Activated CD8-positive, alpha-beta T cell treated with anti-CD3 and anti-CD28 coated beads for 36 hours (primary cell): ENCODE measurements at regions not wholly inside any gene's neighbourhood (a gene's known extent, or its start where the extent isn't known, plus 50 kb on each side); places are given as distances from the start of the nearest gene placed in this dataset.
"Not testable (repeated sequence)": the region's sequence is repeated elsewhere in the genome, so short reads cannot be mapped to it uniquely, and the experiment has no call there.

Experiments
- ATAC-seq: fragments of 200-7000 bp; cut with Tn5 transposase; one replicate; pipeline ENCODE4 v1.10.0; 2021; ENCODE audit warnings: mild to moderate bottlenecking, moderate library complexity
- CTCF ChIA-PET: fragments of 350-600 bp; sonication (Branson Sonifier 250); formaldehyde crosslinking; loops from one replicate; lab custom pipeline; 2021; ENCODE audit warnings: antibody characterized with exemption; lab: Charles Lee
- POLR2A ChIA-PET: fragments of 350-600 bp; sonication (Branson Sonifier 250); formaldehyde crosslinking; loops from one replicate; lab custom pipeline; 2021; ENCODE audit warnings: antibody characterized with exemption; lab: Charles Lee
- DNase-seq: peaks from one replicate; pipeline ENCODE4 v3.0.0-alpha.2; 2020
- H3K27ac Mint-ChIP-seq: one replicate; pipeline ENCODE4 v1.8.0; 2021; ENCODE audit warnings: mild to moderate bottlenecking, mixed read lengths
- H3K27me3 Mint-ChIP-seq: one replicate; pipeline ENCODE4 v1.8.0; 2021; ENCODE audit warnings: mixed read lengths
- H3K36me3 Mint-ChIP-seq: one replicate; pipeline ENCODE4 v1.8.0; 2021; ENCODE audit warnings: low read depth, mixed read lengths
- H3K4me1 Mint-ChIP-seq: one replicate; pipeline ENCODE4 v1.8.0; 2021; ENCODE audit warnings: low read depth, mixed read lengths
- H3K4me3 Mint-ChIP-seq: one replicate; pipeline ENCODE4 v1.8.0; 2021; ENCODE audit warnings: mild to moderate bottlenecking, moderate library complexity, mixed read lengths
- H3K9me3 Mint-ChIP-seq: one replicate; pipeline ENCODE4 v1.8.0; 2021; ENCODE audit warnings: mixed read lengths
- intact Hi-C: fragments of 100-400 bp; cut with micrococcal nuclease; formaldehyde crosslinking; loops from one replicate; pipeline ENCODE4 v1.10.0; 2022
- TF ChIP-seq, protein P1 (sequence below): fragments of 200-600 bp; IDR thresholded peaks from one replicate; pipeline ENCODE4 v1.8.0; 2022; ENCODE audit warnings: antibody characterized with exemption, mild to moderate bottlenecking

DNA sequence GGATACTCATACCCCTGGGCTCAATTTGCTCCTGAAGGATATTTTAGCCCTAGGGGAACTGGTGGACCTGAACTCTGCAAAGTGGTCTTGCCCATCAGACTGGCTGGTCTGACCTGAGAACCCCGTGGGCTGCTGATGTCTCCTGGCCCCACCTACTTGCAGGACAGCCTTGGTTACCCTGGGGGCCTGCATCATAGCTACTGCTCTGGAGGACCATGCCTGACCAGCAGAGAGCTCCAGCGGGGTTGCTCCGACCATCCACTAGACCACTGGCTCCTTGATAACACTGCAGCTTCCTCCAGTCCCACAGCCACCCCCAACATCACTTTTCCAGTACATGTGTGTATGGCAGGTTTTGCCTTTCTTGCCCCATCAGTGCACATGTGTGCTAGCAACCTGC is 331.6 kb upstream of the BRINP3 start:
- intact Hi-C loops: no loop called here
- ATAC-seq (no peak), DNase-seq (no peak)
- TF ChIP-seq, protein P1, sequence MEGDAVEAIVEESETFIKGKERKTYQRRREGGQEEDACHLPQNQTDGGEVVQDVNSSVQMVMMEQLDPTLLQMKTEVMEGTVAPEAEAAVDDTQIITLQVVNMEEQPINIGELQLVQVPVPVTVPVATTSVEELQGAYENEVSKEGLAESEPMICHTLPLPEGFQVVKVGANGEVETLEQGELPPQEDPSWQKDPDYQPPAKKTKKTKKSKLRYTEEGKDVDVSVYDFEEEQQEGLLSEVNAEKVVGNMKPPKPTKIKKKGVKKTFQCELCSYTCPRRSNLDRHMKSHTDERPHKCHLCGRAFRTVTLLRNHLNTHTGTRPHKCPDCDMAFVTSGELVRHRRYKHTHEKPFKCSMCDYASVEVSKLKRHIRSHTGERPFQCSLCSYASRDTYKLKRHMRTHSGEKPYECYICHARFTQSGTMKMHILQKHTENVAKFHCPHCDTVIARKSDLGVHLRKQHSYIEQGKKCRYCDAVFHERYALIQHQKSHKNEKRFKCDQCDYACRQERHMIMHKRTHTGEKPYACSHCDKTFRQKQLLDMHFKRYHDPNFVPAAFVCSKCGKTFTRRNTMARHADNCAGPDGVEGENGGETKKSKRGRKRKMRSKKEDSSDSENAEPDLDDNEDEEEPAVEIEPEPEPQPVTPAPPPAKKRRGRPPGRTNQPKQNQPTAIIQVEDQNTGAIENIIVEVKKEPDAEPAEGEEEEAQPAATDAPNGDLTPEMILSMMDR: no peak
- Mint-ChIP-seq H3K27ac (no peak overlapping the region), H3K36me3 (no peaks in the 10 kb centered on the region), H3K4me3 (no peak overlapping the region), H3K27me3 (no peaks in the 10 kb centered on the region), H3K9me3 (peaks cover 23% of the 10 kb centered on the region), H3K4me1 (no peaks in the 10 kb centered on the region)
- ChIA-PET POLR2A (no interaction called here), CTCF (no interaction called here)

DNA sequence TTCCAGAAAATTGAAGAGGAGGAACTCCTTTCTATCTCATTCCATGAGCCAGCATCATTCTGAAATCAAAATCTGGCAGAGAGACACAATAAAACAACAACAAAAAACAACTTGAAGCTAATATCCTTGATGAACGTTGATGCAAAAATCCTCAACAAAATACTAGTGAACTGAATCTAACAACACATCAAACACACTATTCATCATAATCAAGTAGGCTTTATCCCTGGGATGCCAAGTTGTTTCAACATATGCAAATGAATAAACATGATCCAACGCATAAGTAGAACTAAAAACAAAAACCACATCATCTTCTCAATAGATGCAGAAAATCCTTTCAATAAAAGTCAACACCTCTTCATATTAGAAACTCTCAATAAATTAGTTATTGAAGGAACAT is 335.3 kb upstream of the BRINP3 start:
- Mint-ChIP-seq H3K36me3 (no peaks in the 10 kb centered on the region), H3K9me3 (peaks cover 28% of the 10 kb centered on the region), H3K27ac (no peak overlapping the region), H3K4me3 (no peak overlapping the region), H3K4me1 (no peaks in the 10 kb centered on the region), H3K27me3 (no peaks in the 10 kb centered on the region)
- CTCF ChIA-PET: no interaction called here
- intact Hi-C loops: no loop called here
- POLR2A ChIA-PET: no interaction called here
- no peak for DNase-seq
- TF ChIP-seq, protein P1: no peak
- no peak for ATAC-seq

DNA sequence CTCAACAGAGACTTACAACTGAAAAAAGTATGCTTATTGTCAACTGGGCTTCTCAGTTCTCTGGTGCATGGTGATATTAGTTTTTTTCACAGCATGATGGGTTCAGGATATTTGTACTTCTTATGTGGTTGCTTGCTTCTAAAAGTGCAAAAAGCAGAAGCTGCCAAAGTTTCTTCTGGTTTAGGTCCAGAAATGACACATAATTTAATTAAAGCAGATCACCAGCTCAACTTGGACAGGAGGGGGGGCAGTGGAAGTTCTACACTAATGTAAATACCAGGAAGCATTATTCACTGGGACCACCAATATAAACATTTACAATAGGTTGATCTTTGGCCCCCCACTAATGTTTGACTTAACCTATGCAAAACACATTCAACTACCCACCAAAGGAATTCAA is 354.8 kb upstream of the BRINP3 start:
- Mint-ChIP-seq H3K36me3 (no peaks in the 10 kb centered on the region), H3K9me3 (peaks cover 22% of the 10 kb centered on the region), H3K27ac (no peak overlapping the region), H3K27me3 (no peaks in the 10 kb centered on the region), H3K4me3 (no peak overlapping the region), H3K4me1 (no peaks in the 10 kb centered on the region)
- intact Hi-C loops: no loop called here
- ChIA-PET POLR2A (no interaction called here), CTCF (no interaction called here)
- no peak for DNase-seq
- no peak for ATAC-seq
- TF ChIP-seq, protein P1: no peak

DNA sequence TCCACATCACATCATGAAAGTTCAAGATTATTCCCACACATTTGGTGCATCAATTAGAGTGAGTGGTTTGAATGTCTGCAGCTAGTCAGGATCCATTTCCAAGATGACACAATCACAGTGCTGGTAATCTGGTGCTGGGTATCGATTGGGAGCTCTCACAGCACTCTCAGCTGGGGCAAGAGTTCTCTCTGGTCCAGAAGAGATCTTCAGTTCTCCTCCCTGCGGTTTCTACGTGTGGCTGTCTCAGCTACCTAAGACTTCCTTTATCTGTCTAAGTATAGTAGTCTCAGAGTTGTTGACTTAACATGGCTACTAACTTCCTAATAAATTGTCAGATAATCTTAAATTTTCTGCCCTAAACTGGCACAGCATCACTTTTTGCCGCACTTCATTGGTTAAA is 358.0 kb upstream of the BRINP3 start:
- intact Hi-C loops: no loop called here
- no peaks in the 10 kb centered on the region for H3K36me3 Mint-ChIP-seq
- CTCF ChIA-PET: no interaction called here

DNA sequence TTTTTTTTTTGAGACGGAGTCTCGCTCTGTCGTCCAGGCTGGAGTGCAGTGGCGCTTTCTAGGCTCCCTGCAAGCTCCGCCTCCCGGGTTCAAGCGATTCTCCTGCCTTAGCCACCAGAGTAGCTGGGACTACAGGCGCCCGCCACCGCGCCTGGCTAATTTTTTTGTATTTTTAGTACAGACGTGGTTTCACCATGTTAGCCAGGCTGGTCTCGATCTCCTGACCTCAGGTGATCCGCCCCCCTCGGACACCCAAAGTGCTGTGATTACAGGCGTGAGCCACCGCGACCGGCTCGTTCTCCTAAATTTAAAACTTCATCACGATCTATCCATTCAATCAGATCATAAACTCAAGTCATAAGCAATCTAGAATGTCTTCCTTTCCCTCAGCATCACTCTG is 359.5 kb upstream of the BRINP3 start:
- intact Hi-C loops, H3K4me3 Mint-ChIP-seq, DNase-seq, POLR2A ChIA-PET, ATAC-seq, H3K36me3 Mint-ChIP-seq, H3K27ac Mint-ChIP-seq, H3K27me3 Mint-ChIP-seq, H3K4me1 Mint-ChIP-seq, CTCF ChIA-PET: not testable (repeated sequence)
- H3K9me3 Mint-ChIP-seq: peaks cover 15% of the 10 kb centered on the region

More for the DNA sequence above, 358.0 kb upstream of the BRINP3 start:
- peaks cover 16% of the 10 kb centered on the region for H3K9me3 Mint-ChIP-seq
- POLR2A ChIA-PET: no interaction called here
- DNase-seq (no peak), ATAC-seq (no peak)
- H3K4me1 Mint-ChIP-seq: no peaks in the 10 kb centered on the region
- no peak overlapping the region for H3K27ac Mint-ChIP-seq
- H3K4me3 Mint-ChIP-seq: no peak overlapping the region
- H3K27me3 Mint-ChIP-seq: no peaks in the 10 kb centered on the region
- TF ChIP-seq, protein P1: no peak

GRCh38 chr1:190837888-190838287 is 360.2 kb upstream of the BRINP3 start:
- DNase-seq (no peak), ATAC-seq (no peak)
- POLR2A ChIA-PET: no interaction called here
- Mint-ChIP-seq H3K4me1 (no peaks in the 10 kb centered on the region), H3K27me3 (no peaks in the 10 kb centered on the region), H3K27ac (no peak overlapping the region), H3K4me3 (no peak overlapping the region), H3K9me3 (peaks cover 12% of the 10 kb centered on the region), H3K36me3 (no peaks in the 10 kb centered on the region)
- TF ChIP-seq, protein P1: no peak
- CTCF ChIA-PET: no interaction called here
- intact Hi-C loops: no loop called here
